ENCODE measurements at regions not wholly inside any gene's neighbourhood (a gene's known extent, or its start where the extent isn't known, plus 50 kb on each side); places are given as distances from the start of the nearest gene placed in this dataset.

DNA sequence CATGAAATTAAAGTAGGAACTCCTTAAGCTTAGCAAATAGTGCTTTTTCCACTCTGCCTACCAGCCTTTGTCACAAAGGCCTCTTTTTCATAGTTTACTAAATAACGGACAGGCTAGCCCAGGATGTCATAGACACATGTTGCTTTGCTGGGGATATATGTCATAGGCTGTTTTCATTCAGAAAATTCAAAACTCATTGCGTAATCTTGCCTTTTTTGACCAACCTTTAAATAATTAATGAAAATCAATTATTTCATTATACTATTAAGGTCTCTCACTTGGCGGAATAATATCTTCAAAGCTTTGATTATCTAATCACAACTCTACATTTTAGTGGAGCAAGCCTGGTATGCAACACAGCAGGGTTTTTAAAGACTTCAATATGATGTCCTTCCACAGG is 1245.7 kb upstream of the LRRTM1 start:
- in situ Hi-C loops (cut with MboI; ENCODE audit: low pct_unique_long_range_greater_than_20kb, low sequenced_read_pairs): no loop called here
- no peak for DNase-seq

DNA sequence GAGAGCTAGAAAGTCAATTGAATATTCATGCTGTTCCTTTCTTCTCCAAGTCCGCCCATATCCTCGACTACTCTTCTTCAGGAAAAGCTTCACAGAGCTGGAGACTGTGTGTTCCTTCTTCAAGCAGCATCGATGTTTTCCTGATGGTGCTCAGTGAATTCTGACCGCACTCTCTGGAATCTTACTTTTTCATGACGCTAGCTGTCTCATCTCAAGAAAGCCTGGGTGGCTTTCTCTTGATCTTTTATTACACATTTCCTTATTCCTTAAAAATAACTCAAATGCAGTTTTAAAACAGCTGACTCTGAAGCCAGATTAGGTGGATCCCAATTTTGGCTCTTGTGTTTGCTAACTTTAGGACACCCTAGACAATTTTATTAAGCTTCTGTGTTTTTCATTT is 1245.1 kb upstream of the LRRTM1 start:
- in situ Hi-C loops (cut with MboI; ENCODE audit: low pct_unique_long_range_greater_than_20kb, low sequenced_read_pairs): no loop called here
- no peak for DNase-seq

DNA sequence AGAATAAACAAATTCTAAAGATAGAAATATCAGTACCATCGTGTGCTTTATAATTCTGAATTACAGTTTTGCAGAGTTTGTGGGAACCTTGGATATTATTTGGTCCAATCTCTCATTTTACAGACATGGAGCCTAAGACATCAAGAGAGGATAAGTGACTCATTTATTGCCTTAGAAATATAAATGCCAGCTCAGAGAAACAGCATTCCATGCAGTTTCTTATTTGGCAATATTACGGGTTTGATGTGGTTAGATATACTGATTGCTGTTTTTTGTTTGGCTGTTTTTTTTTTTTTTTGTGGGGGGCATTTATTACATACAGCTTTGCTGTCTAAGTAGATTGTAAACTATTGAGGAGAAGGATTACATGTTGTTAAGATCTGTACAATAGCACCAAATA is 1241.1 kb upstream of the LRRTM1 start:
- DNase-seq: no peak
- in situ Hi-C loops (cut with MboI; ENCODE audit: low pct_unique_long_range_greater_than_20kb, low sequenced_read_pairs): no loop called here

- in situ Hi-C loops (cut with MboI; ENCODE audit: low pct_unique_long_range_greater_than_20kb, low sequenced_read_pairs): no loop called here
- no peak for DNase-seq
Measured at GRCh38 chr2:81542119-81542518, 1237.6 kb upstream of the LRRTM1 start.

DNA sequence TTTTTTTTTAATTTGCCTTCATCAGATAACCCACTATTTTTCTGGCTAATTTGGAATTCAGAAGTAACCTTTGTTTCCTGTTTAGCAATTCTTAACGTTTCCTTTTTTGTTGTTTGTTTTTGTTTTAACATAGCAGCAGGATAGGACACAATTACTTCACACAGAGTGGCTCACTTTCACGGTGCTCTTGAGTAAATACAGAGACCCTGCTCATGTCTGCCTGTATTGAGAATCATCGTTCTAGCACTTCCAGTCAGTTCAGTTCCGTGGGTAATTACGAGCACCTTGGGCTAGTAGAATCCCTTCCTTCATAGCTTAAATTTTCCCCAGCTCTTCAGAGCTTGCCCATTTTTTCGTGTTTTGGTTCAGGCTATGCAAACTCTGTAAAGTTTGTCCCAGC is 1225.4 kb upstream of the LRRTM1 start:
- in situ Hi-C loops (cut with MboI; ENCODE audit: low pct_unique_long_range_greater_than_20kb, low sequenced_read_pairs): no loop called here
- no peak for DNase-seq

- in situ Hi-C loops (cut with MboI; ENCODE audit: low pct_unique_long_range_greater_than_20kb, low sequenced_read_pairs): no loop called here
- no peak for DNase-seq
Measured at GRCh38 chr2:81528852-81529480, 1224.4 kb upstream of the LRRTM1 start.

DNA sequence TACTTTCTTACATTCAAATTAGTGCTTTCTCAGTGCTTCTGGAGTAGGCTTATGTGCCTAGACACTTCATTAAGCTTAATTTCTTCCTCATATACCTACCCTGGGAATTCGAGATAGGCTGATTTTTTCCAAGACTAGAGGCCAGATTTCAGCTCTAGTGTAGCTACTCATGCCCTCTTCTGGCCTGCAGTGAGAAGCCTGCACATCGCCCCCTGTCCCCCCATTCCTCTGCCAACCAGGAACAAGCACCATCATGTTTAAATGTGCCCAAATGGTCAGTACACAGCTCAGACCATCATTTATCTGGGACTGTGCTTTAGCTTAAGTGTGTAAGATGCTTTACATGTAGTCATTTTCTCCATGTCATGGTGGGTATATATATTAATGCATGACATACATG is 1218.8 kb upstream of the LRRTM1 start:
- DNase-seq: no peak
- in situ Hi-C loops (cut with MboI; ENCODE audit: low pct_unique_long_range_greater_than_20kb, low sequenced_read_pairs): no loop called here

GRCh38 chr2:81513328-81513727 is 1208.8 kb upstream of the LRRTM1 start:
- no peak for DNase-seq
- in situ Hi-C loops (cut with MboI; ENCODE audit: low pct_unique_long_range_greater_than_20kb, low sequenced_read_pairs): no loop called here

DNA sequence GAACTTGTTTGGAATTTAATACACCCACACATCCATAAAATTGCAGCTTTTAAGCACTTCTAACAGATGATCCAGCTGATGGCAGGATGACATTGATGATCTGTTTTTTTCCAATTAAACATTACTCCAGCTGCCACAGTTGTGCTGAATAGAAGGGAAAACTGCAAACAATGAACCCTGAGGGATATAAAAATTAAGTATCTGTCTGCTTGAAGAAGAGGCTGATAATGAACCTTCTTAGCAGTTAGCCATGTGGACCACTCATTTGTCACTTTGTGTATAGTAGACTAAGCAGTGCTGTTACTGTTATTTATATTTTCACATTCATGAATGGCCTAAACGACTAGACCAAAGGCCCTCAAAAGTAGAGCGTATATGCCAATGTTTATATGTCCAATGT is 1201.0 kb upstream of the LRRTM1 start:
- no peak for DNase-seq
- in situ Hi-C loops (cut with MboI; ENCODE audit: low pct_unique_long_range_greater_than_20kb, low sequenced_read_pairs): no loop called here

- DNase-seq: no peak
- in situ Hi-C loops (cut with MboI; ENCODE audit: low pct_unique_long_range_greater_than_20kb, low sequenced_read_pairs): no loop called here
Measured at GRCh38 chr2:81495556-81495955, 1191.0 kb upstream of the LRRTM1 start.

- no peak for DNase-seq
- in situ Hi-C loops (cut with MboI; ENCODE audit: low pct_unique_long_range_greater_than_20kb, low sequenced_read_pairs): no loop called here
Measured at GRCh38 chr2:81483254-81483653, 1178.7 kb upstream of the LRRTM1 start.

- DNase-seq: no peak
- in situ Hi-C loops (cut with MboI; ENCODE audit: low pct_unique_long_range_greater_than_20kb, low sequenced_read_pairs): no loop called here
Measured at GRCh38 chr2:81481994-81482368, 1177.4 kb upstream of the LRRTM1 start.

DNA sequence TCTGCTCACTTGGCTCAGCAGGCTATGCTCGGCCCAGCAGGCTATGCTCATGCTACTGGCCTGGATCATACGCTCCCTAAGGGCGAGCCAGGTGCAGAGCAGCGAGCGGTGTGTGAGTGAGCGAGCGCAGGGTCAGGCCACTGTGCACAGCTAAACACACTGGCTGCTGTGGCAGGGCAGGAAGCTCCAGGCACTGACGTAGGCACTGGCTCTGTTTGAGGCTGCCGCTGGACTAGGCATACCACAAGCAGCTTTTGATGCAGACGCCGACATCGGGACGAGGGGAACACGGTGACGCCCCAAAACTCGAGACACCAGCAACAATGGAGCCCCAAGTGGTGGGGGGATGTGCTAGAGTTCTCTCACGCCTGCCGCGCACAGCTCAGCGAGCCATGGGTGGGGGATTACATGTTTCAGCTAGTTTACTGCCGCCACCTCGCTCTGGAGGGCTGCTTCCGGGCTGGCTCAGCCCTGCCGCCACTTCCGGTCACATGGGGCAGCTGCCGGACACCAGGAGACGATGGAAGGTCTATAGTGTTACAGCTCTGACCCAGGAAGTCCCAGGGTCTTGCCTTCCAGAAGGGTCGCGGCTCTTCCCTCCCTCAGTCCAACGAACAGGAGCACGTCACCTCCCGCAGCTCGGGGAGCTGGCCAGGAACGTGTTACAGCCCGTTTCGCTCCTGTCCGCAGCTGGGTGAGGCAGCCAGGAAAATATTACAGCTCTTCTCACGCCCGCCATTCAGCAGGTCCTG is 1176.9 kb upstream of the LRRTM1 start:
- in situ Hi-C loops (cut with MboI; ENCODE audit: low pct_unique_long_range_greater_than_20kb, low sequenced_read_pairs): no loop called here
- no peak for DNase-seq

GRCh38 chr2:81467096-81467495 is 1162.5 kb upstream of the LRRTM1 start:
- no peak for DNase-seq
- in situ Hi-C loops (cut with MboI; ENCODE audit: low pct_unique_long_range_greater_than_20kb, low sequenced_read_pairs): no loop called here

DNA sequence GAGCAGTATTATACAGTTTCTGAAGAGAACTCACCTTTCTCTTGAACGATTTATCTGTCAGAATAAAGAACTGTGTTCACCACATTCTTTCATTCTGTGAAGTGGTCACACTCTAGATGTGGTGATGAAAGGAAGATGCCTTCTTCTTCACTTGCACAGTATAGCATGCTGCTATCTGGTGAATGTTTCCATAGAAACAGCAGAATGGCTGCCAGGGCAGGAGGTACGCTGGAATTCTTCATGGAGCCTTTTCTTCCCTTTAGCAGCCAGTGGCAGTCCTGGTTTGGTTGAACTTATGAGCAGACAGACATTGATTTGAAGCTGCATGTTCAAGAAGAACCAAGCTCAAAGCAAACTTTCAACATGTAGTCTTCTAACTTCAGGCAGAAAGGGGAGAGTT is 1157.9 kb upstream of the LRRTM1 start:
- in situ Hi-C loops (cut with MboI; ENCODE audit: low pct_unique_long_range_greater_than_20kb, low sequenced_read_pairs): no loop called here
- no peak for DNase-seq

DNA sequence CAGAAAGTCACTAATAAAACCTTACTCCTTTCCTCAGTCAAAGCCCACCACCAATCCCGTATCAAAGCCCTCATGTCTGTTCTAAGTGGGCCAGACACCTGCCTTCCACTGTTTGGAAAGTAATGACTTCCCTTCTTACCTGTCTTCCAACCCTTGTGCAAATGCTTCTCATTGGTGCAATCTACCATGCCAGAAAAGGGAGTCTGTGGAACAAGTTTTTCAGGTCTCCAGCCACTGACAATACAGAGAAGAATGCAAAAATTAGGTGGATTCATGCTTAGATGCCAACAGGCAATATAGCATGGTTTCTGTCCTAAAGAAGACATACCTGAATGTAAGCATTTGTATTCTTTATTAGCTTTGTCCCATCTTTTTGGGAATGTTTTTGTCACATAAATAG is 1140.6 kb upstream of the LRRTM1 start:
- in situ Hi-C loops (cut with MboI; ENCODE audit: low pct_unique_long_range_greater_than_20kb, low sequenced_read_pairs): no loop called here

GRCh38 chr2:81437456-81438000 is 1133.0 kb upstream of the LRRTM1 start:
- DNase-seq: no peak
- in situ Hi-C loops (cut with MboI; ENCODE audit: low pct_unique_long_range_greater_than_20kb, low sequenced_read_pairs): no loop called here

More for the DNA sequence above, 1140.6 kb upstream of the LRRTM1 start:
- no peak for DNase-seq

DNA sequence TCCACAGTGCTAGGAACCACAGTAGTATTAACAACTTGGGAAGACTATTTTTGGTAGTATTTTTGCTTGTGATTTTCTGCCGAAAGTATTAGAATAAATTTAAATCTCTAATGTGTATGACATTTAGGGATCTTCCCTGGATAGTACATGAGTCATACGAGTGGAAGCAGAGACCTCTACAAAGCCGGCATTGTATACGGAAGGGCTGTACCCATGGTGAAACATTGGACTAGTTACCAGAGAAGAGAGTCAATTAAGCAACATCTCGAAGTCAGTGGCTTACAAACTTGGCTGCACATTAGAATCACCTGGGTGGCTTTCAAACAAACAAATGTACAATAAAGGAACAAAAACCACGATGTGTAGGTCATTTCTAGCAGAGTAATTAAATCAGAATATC is 1131.7 kb upstream of the LRRTM1 start:
- DNase-seq: no peak
- in situ Hi-C loops (cut with MboI; ENCODE audit: low pct_unique_long_range_greater_than_20kb, low sequenced_read_pairs): no loop called here

DNA sequence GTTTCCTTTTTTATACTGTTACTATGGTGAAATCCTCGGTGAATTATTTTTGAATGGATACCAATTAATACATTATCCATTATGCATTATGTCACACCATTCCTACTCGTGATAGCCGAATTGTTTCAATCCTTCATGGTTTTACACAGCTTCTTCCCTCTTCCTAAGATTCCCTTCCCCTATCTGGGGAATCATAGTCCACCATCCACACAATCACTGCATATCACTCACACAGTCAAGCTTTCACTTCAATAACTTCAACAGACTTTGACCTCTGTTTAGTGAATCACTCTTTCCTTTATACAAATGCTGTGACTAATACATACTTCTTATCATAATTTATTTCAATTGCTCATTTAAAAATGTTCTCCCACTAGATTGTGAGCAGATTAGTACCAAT is 1108.1 kb upstream of the LRRTM1 start:
- in situ Hi-C loops (cut with MboI; ENCODE audit: low pct_unique_long_range_greater_than_20kb, low sequenced_read_pairs): no loop called here

DNA sequence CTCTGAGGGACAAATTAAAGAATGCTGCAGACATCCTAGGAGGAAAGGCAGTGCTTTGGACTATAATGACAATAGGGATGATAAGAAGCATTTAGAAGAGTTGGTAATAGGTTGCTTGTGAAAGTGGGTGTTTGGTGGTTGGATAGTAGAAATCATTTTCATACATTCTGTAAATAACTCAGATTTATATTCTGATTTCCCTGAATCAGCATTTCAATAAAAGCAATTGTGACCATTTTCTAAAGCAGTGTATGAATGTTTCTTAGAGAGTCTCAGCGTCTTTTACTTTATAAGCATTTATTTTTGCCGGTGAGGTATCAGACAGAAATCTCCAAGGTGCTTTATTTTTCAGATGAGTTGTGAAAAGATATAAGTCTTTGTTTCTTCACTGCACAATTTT is 1099.0 kb upstream of the LRRTM1 start:
- DNase-seq: no peak
- in situ Hi-C loops (cut with MboI; ENCODE audit: low pct_unique_long_range_greater_than_20kb, low sequenced_read_pairs): no loop called here

More for the DNA sequence above, 1108.1 kb upstream of the LRRTM1 start:
- DNase-seq: no peak
